Small intestine (tissue), 7 donors: ENCODE measurements at regions not wholly inside any gene's neighbourhood (a gene's known extent, or its start where the extent isn't known, plus 50 kb on each side); places are given as distances from the start of the nearest gene placed in this dataset.

ENCODE experiments used
- DNase-seq, 2 donors: peaks; one replicate each; pipeline versions ENCODE4 v3.0.0 to v3.0.0-alpha.2; 2013
- FAIRE-seq: peaks from 2 replicates; lab custom pipeline; 2012; peaks lifted over from hg19 to GRCh38; lab: Jason Lieb, UNC
- H3K27ac ChIP-seq, 3 donors: one replicate each; pipeline ENCODE4 v1.5.1; 2013; ENCODE audit warnings: low read length in 2 of 3, mild to moderate bottlenecking in 2 of 3, control low read depth in 1 of 3, inconsistent platforms in 1 of 3, low read depth in 1 of 3, moderate library complexity in 1 of 3
- H3K27me3 ChIP-seq, 3 donors: one replicate each; pipeline ENCODE4 v1.6.1; 2013; ENCODE audit warnings: low read length in 3 of 3, inconsistent platforms in 1 of 3; ENCODE audit not compliant: control insufficient read depth in 3 of 3, insufficient read depth in 3 of 3
- H3K36me3 ChIP-seq, 3 donors: one replicate each; pipeline ENCODE4 v1.6.1; 2013; ENCODE audit warnings: low read length in 3 of 3, inconsistent platforms in 1 of 3, low read depth in 1 of 3, mild to moderate bottlenecking in 1 of 3, moderate library complexity in 1 of 3; ENCODE audit not compliant: control insufficient read depth in 3 of 3, insufficient read depth in 2 of 3
- H3K4me1 ChIP-seq, 3 donors: one replicate each; pipeline ENCODE4 v1.6.1; 2013; ENCODE audit warnings: low read length in 2 of 3, inconsistent platforms in 1 of 3, low read depth in 1 of 3, mild to moderate bottlenecking in 1 of 3, moderate library complexity in 1 of 3; ENCODE audit not compliant: control insufficient read depth in 3 of 3, insufficient read depth in 2 of 3
- H3K4me3 ChIP-seq, 3 donors: one replicate each; pipeline ENCODE4 v1.5.1; 2013; ENCODE audit warnings: low read length in 3 of 3, control low read depth in 1 of 3, inconsistent platforms in 1 of 3, low read depth in 1 of 3, mild to moderate bottlenecking in 1 of 3, moderate library complexity in 1 of 3
- H3K9me3 ChIP-seq, 2 donors: one replicate each; pipeline ENCODE4 v1.6.1; 2013; ENCODE audit warnings: low read depth in 1 of 2, low read length in 1 of 2; ENCODE audit not compliant: control insufficient read depth in 2 of 2, insufficient read depth in 1 of 2
- WGBS, 3 donors: extraction: QIAGEN DNeasy Blood & Tissue Kit; methylation state at CpG; one replicate each; pipeline ENCODE4 v1.1.7; 2013; 5-methylcytosine and 5-hydroxymethylcytosine counted together
- donor health status: healthy with polysubstance abuse.
- donor health status: control.
- donor health status: control.
- donor health status: Bipolar disorder and iron deficiency.
- donor health status: healthy.

- H3K4me3 ChIP-seq = no peak overlapping the region
- no peaks in the 10 kb centered on the region for H3K36me3 ChIP-seq
- H3K4me1 ChIP-seq = no peaks in the 10 kb centered on the region
- FAIRE-seq = no peak
- H3K9me3 ChIP-seq = peaks cover 0 to 17% of the 10 kb centered on the region in 2 donors
- no peak overlapping the region for H3K27ac ChIP-seq
- no peaks in the 10 kb centered on the region for H3K27me3 ChIP-seq
- DNase-seq = no peak
Measured at GRCh38 chr7:149370790-149371189, 90.1 kb downstream of the ZNF777 start.

GRCh38 chr7:149373089-149373488, 87.8 kb downstream of the ZNF777 start:
- Histone ChIP-seq H3K36me3 (no peaks in the 10 kb centered on the region), H3K9me3 (peaks cover 0 to 23% of the 10 kb centered on the region in 2 donors), H3K27ac (no peak overlapping the region), H3K4me3 (no peak overlapping the region), H3K4me1 (no peaks in the 10 kb centered on the region), H3K27me3 (no peaks in the 10 kb centered on the region)
- DNase-seq (no peak), FAIRE-seq (no peak)
- WGBS, 3 donors = 75 to 85% (median 83%) methylated on average over 1 of the region's 1 CpG

- WGBS, 3 donors = 60 to 81% (median 61%) methylated on average over 5 of the region's 5 CpGs
- DNase-seq = no peak
- FAIRE-seq = no peak
- Histone ChIP-seq H3K4me3 (no peak overlapping the region), H3K27ac (no peak overlapping the region), H3K9me3 (peaks cover 0 to 29% of the 10 kb centered on the region in 2 donors), H3K27me3 (no peaks in the 10 kb centered on the region), H3K4me1 (no peaks in the 10 kb centered on the region), H3K36me3 (no peaks in the 10 kb centered on the region)
Measured at GRCh38 chr7:149375234-149376008, 85.4 kb downstream of the ZNF777 start.

- 85 to 89% (median 88%) methylated on average over 3 of the region's 3 CpGs for WGBS, 3 donors
- no peak for DNase-seq
- Histone ChIP-seq H3K27me3 (peaks cover 0 to 3% (median 0%) of the 10 kb centered on the region in 3 donors), H3K27ac (no peak overlapping the region), H3K9me3 (peaks cover 0 to 29% of the 10 kb centered on the region in 2 donors), H3K4me1 (no peaks in the 10 kb centered on the region), H3K4me3 (no peak overlapping the region), H3K36me3 (no peaks in the 10 kb centered on the region)
- FAIRE-seq = no peak
Measured at GRCh38 chr7:149377386-149377785, 83.5 kb downstream of the ZNF777 start.

- FAIRE-seq (no peak), DNase-seq (no peak)
- 68 to 73% (median 69%) methylated on average over 1 of the region's 1 CpG for WGBS, 3 donors
- Histone ChIP-seq H3K4me1 (no peaks in the 10 kb centered on the region), H3K4me3 (no peak overlapping the region), H3K36me3 (no peaks in the 10 kb centered on the region), H3K27me3 (peaks cover 0 to 4% (median 3%) of the 10 kb centered on the region in 3 donors), H3K27ac (no peak overlapping the region), H3K9me3 (peaks cover 0 to 17% of the 10 kb centered on the region in 2 donors)
Measured at GRCh38 chr7:149379625-149380024, 81.2 kb downstream of the ZNF777 start.

- H3K4me3 ChIP-seq = no peak overlapping the region
- no peak for FAIRE-seq
- no peak for DNase-seq
- H3K27me3 ChIP-seq = peaks cover 0 to 4% (median 3%) of the 10 kb centered on the region in 3 donors
- peaks cover 0 to 17% of the 10 kb centered on the region in 2 donors for H3K9me3 ChIP-seq
- WGBS, 3 donors = 78 to 88% (median 78%) methylated on average over 2 of the region's 2 CpGs
- no peak overlapping the region for H3K27ac ChIP-seq
- no peaks in the 10 kb centered on the region for H3K36me3 ChIP-seq
- H3K4me1 ChIP-seq = no peaks in the 10 kb centered on the region
Measured at GRCh38 chr7:149381245-149381644, 79.6 kb downstream of the ZNF777 start.
